Fibroblast of lung (primary cell): ENCODE measurements at regions not wholly inside any gene's neighbourhood (a gene's known extent, or its start where the extent isn't known, plus 50 kb on each side); places are given as distances from the start of the nearest gene placed in this dataset.
A peak's percentile ranks its signal among the peaks of the same experiment; 100 is the strongest.

Source experiments
- DNase-seq, 2 donors: peaks; one replicate each; pipeline versions ENCODE4 v3.0.0 to v3.0.0-alpha.2; 2010; ENCODE audit warnings: low read depth in 2 of 2
- H2AFZ ChIP-seq: 2 replicates; pipeline ENCODE4 v1.5.1; 2012; ENCODE audit warnings: low read length, control low read depth, inconsistent platforms
- H3K27ac ChIP-seq: 2 replicates; pipeline ENCODE4 v1.5.1; 2011; ENCODE audit warnings: low read length, control low read depth; ENCODE audit not compliant: insufficient read depth
- H3K27me3 ChIP-seq: 2 replicates; pipeline ENCODE4 v1.5.1; 2011; ENCODE audit warnings: mild to moderate bottlenecking, low read length; ENCODE audit not compliant: control insufficient read depth, insufficient read depth
- H3K36me3 ChIP-seq: 2 replicates; pipeline ENCODE4 v1.5.1; 2011; ENCODE audit warnings: low read length; ENCODE audit not compliant: control insufficient read depth, insufficient read depth
- H3K4me1 ChIP-seq: 2 replicates; pipeline ENCODE4 v1.5.1; 2011; ENCODE audit warnings: low read length; ENCODE audit not compliant: control insufficient read depth, insufficient read depth; ENCODE audit errors: extremely low read depth
- H3K4me2 ChIP-seq: 2 replicates; pipeline ENCODE4 v1.5.1; 2011; ENCODE audit warnings: low read length, control low read depth; ENCODE audit not compliant: insufficient read depth; ENCODE audit errors: extremely low read depth
- H3K4me3 ChIP-seq, 4 experiments: fragments of 200-600 bp in 1 of 4; sonication (generic) in 1 of 4; replicated peaks in 1 of 4; 2 replicates each; pipeline ENCODE4 v1.5.1; 2011 to 2016; ENCODE audit warnings: low read length in 4 of 4, low read depth in 3 of 4, mild to moderate bottlenecking in 3 of 4, control low read depth in 2 of 4, inconsistent platforms in 1 of 4, mixed read lengths in 1 of 4; ENCODE audit not compliant: insufficient read depth in 1 of 4; ENCODE audit errors: control extremely low read depth in 1 of 4
- H3K79me2 ChIP-seq: 2 replicates; pipeline ENCODE4 v1.5.1; 2012; ENCODE audit warnings: mild to moderate bottlenecking, low read length, inconsistent platforms; ENCODE audit not compliant: control insufficient read depth, insufficient read depth
- H3K9ac ChIP-seq: 2 replicates; pipeline ENCODE4 v1.5.1; 2011; ENCODE audit warnings: mild to moderate bottlenecking, low read length, control low read depth; ENCODE audit not compliant: insufficient read depth
- H3K9me3 ChIP-seq: 2 replicates; pipeline ENCODE4 v1.5.1; 2012; ENCODE audit warnings: low read depth, low read length; ENCODE audit not compliant: control insufficient read depth, insufficient read depth
- H4K20me1 ChIP-seq: 2 replicates; pipeline ENCODE4 v1.5.1; 2011; ENCODE audit warnings: low read length; ENCODE audit not compliant: control insufficient read depth, insufficient read depth; ENCODE audit errors: extremely low read depth
- EZH2 ChIP-seq: IDR thresholded peaks from 2 replicates; pipeline ENCODE4 v1.5.1; 2012; ENCODE audit warnings: low read length, control low read depth, mild to moderate bottlenecking; ENCODE audit errors: missing control alignments
- TF ChIP-seq, protein P1 (sequence below), 2 donors: IDR thresholded peaks in 1 of 2; conservative IDR thresholded peaks in 1 of 2; 1 replicate in 1 of 2; 2 replicates in 1 of 2; pipeline ENCODE4 v1.5.1; 2011 to 2012; ENCODE audit warnings: low read length in 2 of 2, control low read depth in 1 of 2, inconsistent platforms in 1 of 2, low read depth in 1 of 2, mild to moderate bottlenecking in 1 of 2

DNA sequence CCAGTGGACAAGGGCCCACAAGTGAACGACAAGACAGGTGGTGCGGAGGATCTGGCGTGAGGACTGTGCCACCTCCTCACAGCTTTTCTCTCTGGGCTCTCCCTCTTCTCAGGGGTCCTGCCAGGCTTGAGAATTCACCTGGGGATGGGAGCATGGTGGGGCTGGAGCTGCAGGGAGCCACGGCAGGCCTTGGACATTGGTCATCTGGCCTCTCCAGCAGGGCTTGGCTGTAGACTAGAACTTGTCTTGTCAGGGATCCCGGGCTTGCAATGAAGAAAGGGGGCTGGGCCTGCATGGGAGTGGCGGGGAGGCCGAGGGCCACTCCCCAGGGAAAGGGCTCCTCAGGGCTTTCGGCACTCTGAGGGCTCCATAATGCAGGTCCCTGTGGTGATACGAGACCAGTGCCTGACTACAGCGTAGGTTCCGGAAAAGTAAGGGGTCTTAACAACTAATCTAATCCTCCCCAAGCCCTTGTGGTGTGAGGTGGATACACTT is 126.7 kb downstream of the MACROH2A1 start:
- Histone ChIP-seq H3K27ac (no peak overlapping the region), H3K9me3 (no peaks in the 10 kb centered on the region), H3K79me2 (no peaks in the 10 kb centered on the region), H4K20me1 (no peaks in the 10 kb centered on the region), H3K4me2 (no peak overlapping the region), H3K27me3 (no peaks in the 10 kb centered on the region), H2AFZ (no peak overlapping the region), H3K4me1 (peaks cover 12% of the 10 kb centered on the region), H3K36me3 (no peaks in the 10 kb centered on the region), H3K4me3 (no peak overlapping the region), H3K9ac (no peak overlapping the region)
- no peak for DNase-seq
- TF ChIP-seq EZH2 = no peak
- TF ChIP-seq, protein P1, sequence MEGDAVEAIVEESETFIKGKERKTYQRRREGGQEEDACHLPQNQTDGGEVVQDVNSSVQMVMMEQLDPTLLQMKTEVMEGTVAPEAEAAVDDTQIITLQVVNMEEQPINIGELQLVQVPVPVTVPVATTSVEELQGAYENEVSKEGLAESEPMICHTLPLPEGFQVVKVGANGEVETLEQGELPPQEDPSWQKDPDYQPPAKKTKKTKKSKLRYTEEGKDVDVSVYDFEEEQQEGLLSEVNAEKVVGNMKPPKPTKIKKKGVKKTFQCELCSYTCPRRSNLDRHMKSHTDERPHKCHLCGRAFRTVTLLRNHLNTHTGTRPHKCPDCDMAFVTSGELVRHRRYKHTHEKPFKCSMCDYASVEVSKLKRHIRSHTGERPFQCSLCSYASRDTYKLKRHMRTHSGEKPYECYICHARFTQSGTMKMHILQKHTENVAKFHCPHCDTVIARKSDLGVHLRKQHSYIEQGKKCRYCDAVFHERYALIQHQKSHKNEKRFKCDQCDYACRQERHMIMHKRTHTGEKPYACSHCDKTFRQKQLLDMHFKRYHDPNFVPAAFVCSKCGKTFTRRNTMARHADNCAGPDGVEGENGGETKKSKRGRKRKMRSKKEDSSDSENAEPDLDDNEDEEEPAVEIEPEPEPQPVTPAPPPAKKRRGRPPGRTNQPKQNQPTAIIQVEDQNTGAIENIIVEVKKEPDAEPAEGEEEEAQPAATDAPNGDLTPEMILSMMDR (conservative IDR thresholded peaks at IDR 0.05 in 1 of 2, IDR thresholded peaks at IDR 0.05 in 1 of 2; ENCODE audit: low read depth in 1 of 2, low read length in 2 of 2) = no peak

DNA sequence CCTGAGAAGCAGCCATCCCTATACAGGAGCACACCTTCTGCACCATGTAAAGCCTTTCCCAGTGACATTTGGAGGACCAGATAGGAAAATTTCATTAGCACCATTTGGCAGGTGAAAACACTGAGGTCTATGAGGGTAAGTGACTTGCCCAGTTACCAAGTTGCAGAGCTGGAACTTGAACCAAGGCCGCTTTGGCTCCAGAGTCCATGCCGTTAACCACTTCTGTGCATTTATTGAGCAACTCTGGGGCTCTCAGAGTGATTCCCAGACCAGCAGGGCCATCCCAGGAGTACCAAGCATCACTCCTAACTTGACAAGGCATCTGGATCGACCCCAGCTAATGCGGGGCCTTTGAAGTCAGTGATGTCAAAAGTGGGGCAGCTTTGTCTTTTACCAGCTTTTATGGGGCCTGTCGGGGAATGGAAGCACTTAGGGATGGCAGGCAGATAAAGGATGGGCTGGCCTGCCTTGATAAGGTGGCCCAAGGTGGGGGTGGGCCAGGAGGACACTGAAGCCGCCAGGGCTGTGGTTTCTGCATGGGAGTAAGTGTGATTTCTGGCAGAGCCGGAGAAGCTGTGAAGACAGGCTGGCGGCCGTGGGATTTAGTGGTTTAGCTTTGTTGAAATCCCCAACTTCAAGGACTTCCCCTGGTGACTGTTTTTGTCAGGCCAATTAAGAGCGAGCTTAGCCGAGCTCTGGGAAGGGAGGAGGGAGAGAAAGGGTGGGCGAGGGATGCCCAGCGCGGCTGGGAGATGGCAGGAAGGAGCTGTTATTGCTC is 127.3 kb downstream of the MACROH2A1 start:
- H3K4me3 ChIP-seq = no peak overlapping the region
- H3K4me1 ChIP-seq = peaks cover 16% of the 10 kb centered on the region
- no peaks in the 10 kb centered on the region for H3K36me3 ChIP-seq
- H4K20me1 ChIP-seq = no peaks in the 10 kb centered on the region
- no peak for TF ChIP-seq EZH2
- TF ChIP-seq, protein P1 (conservative IDR thresholded peaks at IDR 0.05 in 1 of 2, IDR thresholded peaks at IDR 0.05 in 1 of 2; ENCODE audit: low read depth in 1 of 2, low read length in 2 of 2) = no peak
- H3K9me3 ChIP-seq = no peaks in the 10 kb centered on the region
- peak; percentile 34 to 59 for DNase-seq
- H3K27ac ChIP-seq = no peak overlapping the region
- no peaks in the 10 kb centered on the region for H3K79me2 ChIP-seq
- no peak overlapping the region for H3K4me2 ChIP-seq
- no peak overlapping the region for H3K9ac ChIP-seq
- H3K27me3 ChIP-seq = no peaks in the 10 kb centered on the region
- H2AFZ ChIP-seq = no peak overlapping the region

DNA sequence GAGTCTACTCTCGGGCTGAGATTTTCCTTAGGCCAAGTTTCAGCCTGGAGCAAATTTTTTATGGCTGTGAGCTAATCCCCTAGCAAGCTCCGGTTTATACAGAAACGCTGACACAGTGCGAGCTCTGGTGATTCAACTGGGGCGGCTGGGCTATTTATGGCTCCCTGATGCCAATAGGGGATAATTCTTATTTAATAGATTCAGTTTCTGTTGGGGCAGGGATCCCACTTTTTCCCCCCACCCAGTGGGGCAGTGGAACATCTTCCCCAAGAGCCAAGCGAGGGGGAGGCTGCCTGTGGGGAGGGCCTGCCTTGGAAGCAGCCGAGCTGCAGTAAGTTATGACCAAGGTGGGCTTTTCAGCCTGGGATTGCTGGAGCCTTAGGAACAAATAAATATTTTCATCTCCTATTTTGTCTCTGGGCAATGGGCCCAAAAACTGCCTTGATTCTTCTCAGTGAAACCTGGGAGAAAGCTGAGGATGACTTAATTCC is 129.1 kb downstream of the MACROH2A1 start:
- no peak overlapping the region for H3K4me3 ChIP-seq
- peak; percentile 67 to 81 for DNase-seq
- no peak for TF ChIP-seq EZH2
- TF ChIP-seq, protein P1 (conservative IDR thresholded peaks at IDR 0.05 in 1 of 2, IDR thresholded peaks at IDR 0.05 in 1 of 2; ENCODE audit: low read depth in 1 of 2, low read length in 2 of 2) = no peak
- H3K9me3 ChIP-seq = no peaks in the 10 kb centered on the region
- no peaks in the 10 kb centered on the region for H3K79me2 ChIP-seq
- peak overlapping the region; percentile 64 for H3K4me2 ChIP-seq
- H3K27me3 ChIP-seq = no peaks in the 10 kb centered on the region
- no peak overlapping the region for H2AFZ ChIP-seq
- H3K27ac ChIP-seq = peak overlapping the region; percentile 68
- H3K36me3 ChIP-seq = no peaks in the 10 kb centered on the region
- H3K4me1 ChIP-seq = peaks cover 20% of the 10 kb centered on the region
- no peaks in the 10 kb centered on the region for H4K20me1 ChIP-seq
- no peak overlapping the region for H3K9ac ChIP-seq
